ENCODE measurements at regions not wholly inside any gene's neighbourhood (a gene's known extent, or its start where the extent isn't known, plus 50 kb on each side); places are given as distances from the start of the nearest gene placed in this dataset.

GRCh38 chr4:183830438-183830985 is 74.6 kb upstream of the STOX2 start:
- DNase-seq (ENCODE audit: low read depth) (no peak), FAIRE-seq (no peak)
- Mint-ChIP-seq H3K27me3 (ENCODE audit: low read depth, unreplicated experiment) (peaks cover 14% of the 10 kb centered on the region), H3K4me3 (ENCODE audit: unreplicated experiment) (peak overlapping the region; percentile 31), H3K27ac (ENCODE audit: unreplicated experiment) (no peak overlapping the region), H3K36me3 (ENCODE audit: low read depth, unreplicated experiment) (peaks cover 2% of the 10 kb centered on the region), H3K9me3 (ENCODE audit: unreplicated experiment) (peaks cover 3% of the 10 kb centered on the region), H3K4me1 (ENCODE audit: low read depth, unreplicated experiment) (peaks cover 11% of the 10 kb centered on the region)
- H2AFZ ChIP-seq (ENCODE audit: low read depth, low read length), result no peak overlapping the region
- H4K20me1 ChIP-seq (ENCODE audit: insufficient read depth, low read length), result no peaks in the 10 kb centered on the region
- H3K9ac ChIP-seq (ENCODE audit: low read length), result no peak overlapping the region
- no peak overlapping the region for H3K4me2 ChIP-seq (ENCODE audit: low read length)
- TF ChIP-seq, protein P1, sequence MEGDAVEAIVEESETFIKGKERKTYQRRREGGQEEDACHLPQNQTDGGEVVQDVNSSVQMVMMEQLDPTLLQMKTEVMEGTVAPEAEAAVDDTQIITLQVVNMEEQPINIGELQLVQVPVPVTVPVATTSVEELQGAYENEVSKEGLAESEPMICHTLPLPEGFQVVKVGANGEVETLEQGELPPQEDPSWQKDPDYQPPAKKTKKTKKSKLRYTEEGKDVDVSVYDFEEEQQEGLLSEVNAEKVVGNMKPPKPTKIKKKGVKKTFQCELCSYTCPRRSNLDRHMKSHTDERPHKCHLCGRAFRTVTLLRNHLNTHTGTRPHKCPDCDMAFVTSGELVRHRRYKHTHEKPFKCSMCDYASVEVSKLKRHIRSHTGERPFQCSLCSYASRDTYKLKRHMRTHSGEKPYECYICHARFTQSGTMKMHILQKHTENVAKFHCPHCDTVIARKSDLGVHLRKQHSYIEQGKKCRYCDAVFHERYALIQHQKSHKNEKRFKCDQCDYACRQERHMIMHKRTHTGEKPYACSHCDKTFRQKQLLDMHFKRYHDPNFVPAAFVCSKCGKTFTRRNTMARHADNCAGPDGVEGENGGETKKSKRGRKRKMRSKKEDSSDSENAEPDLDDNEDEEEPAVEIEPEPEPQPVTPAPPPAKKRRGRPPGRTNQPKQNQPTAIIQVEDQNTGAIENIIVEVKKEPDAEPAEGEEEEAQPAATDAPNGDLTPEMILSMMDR (IDR thresholded peaks at IDR 0.05; ENCODE audit: insufficient read depth, low read depth, low read length), result no peak
- TF ChIP-seq EZH2 (IDR thresholded peaks at IDR 0.05; ENCODE audit: insufficient read depth, low read length), result no peak
- no peaks in the 10 kb centered on the region for H3K4me1 ChIP-seq (ENCODE audit: insufficient read depth, low read length)
- no peaks in the 10 kb centered on the region for H3K36me3 ChIP-seq (ENCODE audit: insufficient read depth, low read length)
- no peak overlapping the region for H3K4me3 ChIP-seq (ENCODE audit: insufficient read depth, low read depth, low read length)
- no peak overlapping the region for H3K27ac ChIP-seq (ENCODE audit: low read depth, low read length)
- no peaks in the 10 kb centered on the region for H3K27me3 ChIP-seq (ENCODE audit: insufficient read depth, low read length)
- H3K79me2 ChIP-seq (ENCODE audit: insufficient read depth, low read length), result no peaks in the 10 kb centered on the region
- H3K9me3 ChIP-seq (ENCODE audit: insufficient read depth, low read depth, low read length), result no peaks in the 10 kb centered on the region

GRCh38 chr4:183831026-183831446 is 74.1 kb upstream of the STOX2 start:
- H3K4me1 Mint-ChIP-seq (ENCODE audit: low read depth, unreplicated experiment), result peaks cover 11% of the 10 kb centered on the region
- no peak for FAIRE-seq
- TF ChIP-seq EZH2 (IDR thresholded peaks at IDR 0.05; ENCODE audit: insufficient read depth, low read length), result no peak
- TF ChIP-seq, protein P1 (IDR thresholded peaks at IDR 0.05; ENCODE audit: insufficient read depth, low read depth, low read length), result no peak
- Histone ChIP-seq H3K9ac (ENCODE audit: low read length) (no peak overlapping the region), H3K79me2 (ENCODE audit: insufficient read depth, low read length) (no peaks in the 10 kb centered on the region), H3K4me2 (ENCODE audit: low read length) (no peak overlapping the region), H3K27me3 (ENCODE audit: insufficient read depth, low read length) (no peaks in the 10 kb centered on the region), H3K36me3 (ENCODE audit: insufficient read depth, low read length) (no peaks in the 10 kb centered on the region), H3K4me3 (ENCODE audit: insufficient read depth, low read depth, low read length) (no peak overlapping the region), H3K9me3 (ENCODE audit: insufficient read depth, low read depth, low read length) (no peaks in the 10 kb centered on the region), H3K27ac (ENCODE audit: low read depth, low read length) (no peak overlapping the region), H4K20me1 (ENCODE audit: insufficient read depth, low read length) (no peaks in the 10 kb centered on the region), H2AFZ (ENCODE audit: low read depth, low read length) (no peak overlapping the region), H3K4me1 (ENCODE audit: insufficient read depth, low read length) (no peaks in the 10 kb centered on the region)
- DNase-seq (ENCODE audit: low read depth), result no peak
- peaks cover 9% of the 10 kb centered on the region for H3K27me3 Mint-ChIP-seq (ENCODE audit: low read depth, unreplicated experiment)
- no peak overlapping the region for H3K4me3 Mint-ChIP-seq (ENCODE audit: unreplicated experiment)
- no peak overlapping the region for H3K27ac Mint-ChIP-seq (ENCODE audit: unreplicated experiment)
- no peaks in the 10 kb centered on the region for H3K36me3 Mint-ChIP-seq (ENCODE audit: low read depth, unreplicated experiment)
- H3K9me3 Mint-ChIP-seq (ENCODE audit: unreplicated experiment), result peaks cover 3% of the 10 kb centered on the region

DNA sequence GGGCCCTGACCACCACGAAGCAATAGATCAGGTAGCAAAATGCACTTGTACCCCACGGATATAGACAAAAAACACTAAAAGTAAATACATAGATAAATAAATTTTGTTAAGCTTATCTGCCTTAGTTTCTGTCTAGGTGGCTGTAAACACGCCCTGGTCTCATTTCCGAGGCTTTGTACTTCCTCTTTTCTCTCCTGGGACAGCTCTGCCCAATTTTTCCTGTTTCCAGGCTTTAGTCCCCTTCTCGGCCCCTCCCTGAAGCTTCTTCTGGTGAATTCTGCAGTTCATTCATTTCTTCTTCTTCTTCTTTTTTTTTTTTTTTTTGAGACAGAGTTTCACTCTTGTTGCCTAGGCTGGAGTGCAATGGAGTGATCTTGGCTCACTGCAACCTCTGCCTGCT is 73.4 kb upstream of the STOX2 start:
- Histone ChIP-seq H3K79me2 (ENCODE audit: insufficient read depth, low read length) (no peaks in the 10 kb centered on the region), H3K9ac (ENCODE audit: low read length) (no peak overlapping the region), H3K4me2 (ENCODE audit: low read length) (no peak overlapping the region), H3K4me1 (ENCODE audit: insufficient read depth, low read length) (no peaks in the 10 kb centered on the region), H2AFZ (ENCODE audit: low read depth, low read length) (no peak overlapping the region), H3K9me3 (ENCODE audit: insufficient read depth, low read depth, low read length) (no peaks in the 10 kb centered on the region), H3K4me3 (ENCODE audit: insufficient read depth, low read depth, low read length) (no peak overlapping the region), H4K20me1 (ENCODE audit: insufficient read depth, low read length) (no peaks in the 10 kb centered on the region), H3K27me3 (ENCODE audit: insufficient read depth, low read length) (no peaks in the 10 kb centered on the region), H3K36me3 (ENCODE audit: insufficient read depth, low read length) (no peaks in the 10 kb centered on the region), H3K27ac (ENCODE audit: low read depth, low read length) (no peak overlapping the region)
- TF ChIP-seq, protein P1 (IDR thresholded peaks at IDR 0.05; ENCODE audit: insufficient read depth, low read depth, low read length), result no peak
- TF ChIP-seq EZH2 (IDR thresholded peaks at IDR 0.05; ENCODE audit: insufficient read depth, low read length), result no peak
- Mint-ChIP-seq H3K27ac (ENCODE audit: unreplicated experiment) (no peak overlapping the region), H3K9me3 (ENCODE audit: unreplicated experiment) (peaks cover 3% of the 10 kb centered on the region), H3K36me3 (ENCODE audit: low read depth, unreplicated experiment) (no peaks in the 10 kb centered on the region), H3K4me1 (ENCODE audit: low read depth, unreplicated experiment) (peaks cover 11% of the 10 kb centered on the region), H3K4me3 (ENCODE audit: unreplicated experiment) (no peak overlapping the region), H3K27me3 (ENCODE audit: low read depth, unreplicated experiment) (peaks cover 7% of the 10 kb centered on the region)
- DNase-seq (ENCODE audit: low read depth) (no peak), FAIRE-seq (no peak)
